ENCODE measurements at regions not wholly inside any gene's neighbourhood (a gene's known extent, or its start where the extent isn't known, plus 50 kb on each side); places are given as distances from the start of the nearest gene placed in this dataset.

GRCh38 chr14:89537911-89538310 is 120.9 kb upstream of the FOXN3 start:
- no peak for TF ChIP-seq MXI1 (IDR thresholded peaks at IDR 0.05; ENCODE audit: low read depth, low read length)
- TF ChIP-seq HDAC2 (IDR thresholded peaks at IDR 0.05) = no peak
- no peak for TF ChIP-seq WRNIP1 (IDR thresholded peaks at IDR 0.05; ENCODE audit: borderline replicate concordance, low read depth, low read length)
- no peak for TF ChIP-seq ZNF687 (IDR thresholded peaks at IDR 0.05)
- TF ChIP-seq ZBTB33 (IDR thresholded peaks at IDR 0.05) = no peak
- no peak for TF ChIP-seq PRDM15 (CRISPR knock-in tag; IDR thresholded peaks at IDR 0.05)
- TF ChIP-seq NFYA (IDR thresholded peaks at IDR 0.05; ENCODE audit: borderline replicate concordance, low read depth, low read length) = no peak
- TF ChIP-seq IRF5 (IDR thresholded peaks at IDR 0.05; ENCODE audit: borderline replicate concordance) = no peak
- 0 out of 6 replicates have a peak, but pooled peaks of 2 of the 3 experiments have one; percentile 4 to 6 for TF ChIP-seq CTCF (IDR thresholded peaks at IDR 0.05 in 2 of 3, conservative IDR thresholded peaks at IDR 0.05 in 1 of 3; ENCODE audit: control insufficient read depth in 2 of 3, extremely low read depth in 1 of 3, insufficient read depth in 1 of 3, low read depth in 3 of 3, low read length in 3 of 3)
- ATAC-seq (no peak), DNase-seq (ENCODE audit: low read depth, low spot score) (no peak), FAIRE-seq (peak; percentile 73)
- H3K4me3 ChIP-seq = no peak overlapping the region
- no peak overlapping the region for H3K9ac ChIP-seq (ENCODE audit: control insufficient read depth, insufficient read depth, low read length)
- H4K20me1 ChIP-seq (ENCODE audit: control insufficient read depth, insufficient read depth) = no peaks in the 10 kb centered on the region
- H3K36me3 ChIP-seq (ENCODE audit: control insufficient read depth in 2 of 2, insufficient read depth in 2 of 2, low read length in 1 of 2) = no peaks in the 10 kb centered on the region
- CTCF ChIA-PET = no interaction called here
- no peak overlapping the region for H2AFZ ChIP-seq (ENCODE audit: control insufficient read depth, low read depth, low read length)
- H3K9me3 ChIP-seq (replicated peaks; ENCODE audit: control insufficient read depth, insufficient read depth, low read length) = no peaks in the 10 kb centered on the region
- WGBS (ENCODE audit: insufficient coverage, insufficient replicate concordance, low lambda C conversion rate, missing lambda C conversion rate) = 49% methylated on average over 4 of the region's 4 CpGs
- H3K79me2 ChIP-seq (ENCODE audit: control insufficient read depth, insufficient read depth, low read length) = no peaks in the 10 kb centered on the region
- in situ Hi-C loops (cut with MboI) = no loop called here
- RAD21 ChIA-PET (ENCODE audit: unreplicated experiment) = no interaction called here
- SMC1A ChIA-PET (ENCODE audit: uncharacterized antibody, unreplicated experiment) = no interaction called here
- H3K27me3 ChIP-seq (replicated peaks in 1 of 2; ENCODE audit: control insufficient read depth in 2 of 2, insufficient read depth in 2 of 2, low read length in 1 of 2) = no peaks in the 10 kb centered on the region
- POLR2A ChIA-PET = no interaction called here
- H3K27ac ChIP-seq (ENCODE audit: control insufficient read depth, insufficient read depth) = no peak overlapping the region
- H3K4me1 ChIP-seq (ENCODE audit: control insufficient read depth, insufficient read depth, low read length) = no peaks in the 10 kb centered on the region
- no TSS peak for BruUV-seq (replicated peaks)
- intact Hi-C loops (cut with micrococcal nuclease; ENCODE audit: unreplicated experiment) = no loop called here
- no peak overlapping the region for H3K4me2 ChIP-seq (ENCODE audit: control insufficient read depth, insufficient read depth)

Data from GM12878 (cell line).